HG02970 (cell line): ENCODE measurements at regions not wholly inside any gene's neighbourhood (a gene's known extent, or its start where the extent isn't known, plus 50 kb on each side); places are given as distances from the start of the nearest gene placed in this dataset.
"Not testable (repeated sequence)": the region's sequence is repeated elsewhere in the genome, so short reads cannot be mapped to it uniquely, and the experiment has no call there.

Source experiments
- ATAC-seq: cut with Tn5 transposase; IDR thresholded peaks from one replicate; pipeline ENCODE4 v1.9.1; 2021; ENCODE audit warnings: mild to moderate bottlenecking, moderate library complexity, moderate number of reproducible peaks; ENCODE audit not compliant: unreplicated experiment, low FRiP score

DNA sequence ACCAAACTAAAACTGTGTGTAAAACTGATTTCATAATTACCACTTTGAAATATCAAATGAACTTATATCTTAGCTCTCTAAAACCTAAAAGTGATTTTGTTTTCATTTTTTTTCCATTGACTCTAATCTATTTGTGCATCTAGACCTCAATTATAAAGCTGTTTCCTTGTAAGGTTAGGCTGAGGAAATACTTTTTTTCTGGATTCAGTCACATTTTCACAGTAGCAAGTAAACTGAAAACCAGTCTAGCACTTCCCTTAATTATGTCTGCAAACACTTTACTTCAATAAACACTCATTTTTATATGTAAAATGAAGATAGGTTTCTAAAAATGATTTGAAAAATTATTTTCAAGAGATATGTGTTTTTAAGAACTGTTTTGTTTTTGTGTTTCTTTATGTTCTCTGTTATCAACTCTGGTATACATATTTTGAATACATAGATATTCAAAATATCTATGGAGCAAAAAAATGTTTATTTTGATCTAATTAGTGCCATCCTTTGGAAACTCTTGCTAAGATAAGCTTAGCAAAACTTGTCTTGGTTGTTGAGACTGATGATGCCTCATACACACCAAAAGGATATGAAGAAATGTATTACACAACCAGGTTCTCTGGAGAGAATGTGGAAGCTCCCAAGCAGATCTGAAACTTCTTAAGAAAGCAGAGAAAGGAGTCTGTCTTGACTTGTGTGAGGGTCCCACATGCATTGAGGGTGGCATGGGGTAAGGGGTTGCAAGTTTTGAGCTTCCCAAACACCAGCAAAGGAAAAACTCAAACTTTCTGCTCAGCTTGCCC, 1887.4 kb downstream of the PCDH9 start:
- no peak for ATAC-seq

DNA sequence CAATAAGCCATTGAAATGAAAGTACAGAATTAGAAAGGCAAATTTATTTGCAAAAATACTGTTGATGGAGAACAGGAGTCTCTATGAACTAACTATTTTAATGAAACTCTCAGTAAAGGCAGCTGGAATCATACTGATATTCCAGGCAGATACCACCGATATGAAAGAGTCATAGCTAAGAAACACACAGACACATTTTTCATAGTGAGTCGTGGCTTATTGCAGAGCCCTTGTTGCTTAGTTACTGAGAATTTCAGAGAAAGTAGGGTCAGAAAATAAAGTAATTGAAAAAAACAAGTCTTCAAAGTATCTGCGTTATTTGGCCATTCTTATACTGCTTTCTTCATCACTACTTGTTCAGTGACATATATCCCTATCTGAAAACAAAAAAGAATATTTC, 1890.9 kb downstream of the PCDH9 start:
- no peak for ATAC-seq

DNA sequence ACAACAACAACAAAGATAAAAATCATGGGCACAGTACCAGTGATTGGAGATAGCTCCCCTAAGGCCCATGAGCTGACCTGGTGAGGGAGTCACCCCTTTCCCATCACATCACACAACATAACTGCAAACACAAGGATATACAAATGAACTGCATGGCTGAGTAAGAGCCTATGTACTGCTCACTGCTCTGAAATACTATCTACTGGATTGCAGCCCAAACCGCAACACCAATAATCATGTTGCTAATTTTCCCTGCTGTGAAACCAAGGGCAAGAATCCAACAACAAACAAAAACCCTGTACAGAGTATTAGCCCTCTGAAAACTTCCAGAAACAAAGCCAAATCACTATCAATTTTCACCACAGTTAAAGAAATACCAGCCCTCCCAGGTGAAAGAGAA, 1893.2 kb downstream of the PCDH9 start:
- ATAC-seq = no peak

DNA sequence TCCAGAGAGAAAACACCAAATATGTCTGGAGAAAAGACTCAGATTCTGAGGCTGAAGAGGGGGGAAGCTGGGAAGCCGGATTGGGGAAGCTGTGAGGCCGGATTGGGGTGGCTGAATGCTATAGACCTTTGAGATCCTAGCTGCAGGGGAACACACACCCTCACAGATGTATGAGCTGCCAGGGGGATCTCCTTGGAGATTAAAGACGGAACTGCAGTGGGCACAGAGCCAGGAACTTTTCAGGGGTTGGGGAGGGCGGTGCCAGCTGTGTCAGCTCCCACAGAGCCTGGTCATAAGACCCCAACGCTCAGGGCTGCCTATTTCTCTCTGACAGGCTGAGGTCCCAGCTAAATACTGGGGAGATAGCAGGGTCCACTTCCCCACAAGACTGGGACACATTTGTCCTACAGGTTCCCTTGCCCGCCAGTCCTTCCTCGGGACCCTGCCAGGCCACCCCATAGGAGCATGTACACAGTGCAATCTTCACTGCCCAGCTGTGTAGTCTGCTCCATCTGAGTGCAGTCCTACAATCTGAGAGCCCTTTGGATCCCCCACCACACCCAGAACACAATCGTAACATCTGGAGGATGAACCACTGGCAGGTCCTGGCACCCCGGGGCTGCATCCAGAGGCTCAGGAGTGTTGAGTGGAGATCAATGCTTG, 1893.9 kb downstream of the PCDH9 start:
- ATAC-seq = no peak

DNA sequence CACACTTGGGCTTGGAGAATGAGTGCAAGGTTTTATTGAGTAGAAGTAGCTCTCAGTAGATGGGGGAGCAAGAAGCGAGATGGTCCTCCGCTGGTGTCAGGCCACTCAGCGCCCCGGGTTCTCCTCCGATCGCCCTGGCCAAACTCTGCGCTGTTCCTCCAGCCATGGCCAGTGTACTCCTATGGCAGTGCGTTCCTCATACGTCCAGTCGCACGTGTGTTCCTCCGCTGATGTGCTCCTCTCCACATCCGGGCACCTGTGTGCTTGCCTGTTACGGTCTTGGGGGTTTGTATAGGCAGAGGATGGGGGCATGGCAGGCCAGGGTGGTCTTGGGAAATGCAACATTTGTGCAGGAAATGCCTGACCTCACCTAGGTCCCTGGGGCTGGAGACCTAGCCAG, 1899.4 kb downstream of the PCDH9 start:
- ATAC-seq = no peak

DNA sequence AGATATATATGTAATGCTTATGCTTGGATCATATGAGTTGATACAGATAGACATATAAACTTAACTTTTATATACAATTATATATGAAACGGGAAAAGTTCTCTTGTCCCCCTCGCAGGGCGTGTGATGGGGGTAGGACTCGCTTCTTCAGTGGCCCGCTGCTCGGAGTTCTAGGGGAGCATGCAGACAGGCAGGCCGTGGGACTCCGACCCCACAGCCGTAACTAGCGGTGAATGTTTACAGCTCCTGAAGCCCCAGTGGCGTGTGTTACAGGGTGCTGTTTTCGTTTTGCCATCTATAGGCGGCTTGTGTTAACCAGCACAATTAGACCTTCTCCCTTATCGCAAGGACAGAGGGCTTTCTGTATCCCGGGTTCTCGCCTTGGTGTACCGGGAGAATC, 1899.8 kb downstream of the PCDH9 start:
- no peak for ATAC-seq

DNA sequence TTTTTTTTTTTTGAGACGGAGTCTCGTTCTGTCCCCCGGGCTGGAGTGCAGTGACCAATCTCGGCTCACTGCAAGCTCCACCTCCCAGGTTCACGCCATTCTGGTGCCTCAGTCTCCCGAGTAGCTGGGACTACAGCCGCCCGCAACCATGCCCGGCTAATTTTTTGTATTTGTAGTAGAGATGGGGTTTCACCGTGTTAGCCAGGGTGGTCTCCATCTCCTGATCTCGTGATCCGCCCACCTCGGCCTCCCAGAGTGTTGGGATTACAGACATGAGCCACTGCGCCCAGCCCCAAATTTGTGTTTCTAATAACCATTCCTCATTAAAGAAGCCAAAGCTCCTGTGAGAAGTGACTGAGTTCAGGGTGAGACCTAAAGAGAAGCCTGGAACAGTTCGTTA, 1906.9 kb downstream of the PCDH9 start:
- not testable (repeated sequence) for ATAC-seq

DNA sequence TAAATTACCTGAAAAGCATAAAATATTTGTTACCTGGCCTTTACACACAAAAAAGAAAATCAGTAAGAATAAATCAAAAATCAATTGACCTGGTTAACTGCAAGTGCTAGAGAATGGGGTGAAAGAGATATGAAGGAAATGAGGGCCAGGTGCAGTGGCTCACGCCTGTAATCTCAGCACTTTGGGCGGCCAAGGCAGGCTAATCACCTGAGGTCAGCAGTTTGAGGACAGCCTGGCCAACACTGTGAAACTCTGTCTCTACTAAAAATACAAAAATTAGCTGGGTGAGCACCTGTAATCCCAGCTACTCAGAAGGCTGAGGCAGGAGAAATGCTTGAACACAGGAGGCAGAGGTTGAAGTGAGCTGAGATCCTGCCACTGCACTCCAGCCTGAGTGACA, 1908.7 kb downstream of the PCDH9 start:
- not testable (repeated sequence) for ATAC-seq

DNA sequence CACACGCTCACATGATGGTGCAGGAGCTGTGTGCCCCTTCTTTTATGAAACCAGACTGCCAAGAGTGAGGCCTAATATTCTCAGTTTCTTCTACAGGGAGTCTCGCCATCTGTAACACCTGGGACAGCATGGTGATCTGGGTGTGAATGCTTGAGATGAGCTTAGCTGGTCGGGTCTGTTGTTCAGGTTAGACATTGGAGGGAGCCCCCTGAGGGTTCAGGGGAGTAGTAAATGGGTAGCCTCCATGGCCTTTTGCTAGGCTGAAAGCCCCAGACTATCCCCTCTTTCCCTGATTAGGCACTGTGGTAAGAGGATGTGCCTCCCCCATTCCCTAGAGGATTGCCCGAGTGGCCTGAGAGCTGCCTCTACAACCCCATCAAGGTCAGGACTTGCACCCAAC, 1916.1 kb downstream of the PCDH9 start:
- no peak for ATAC-seq

DNA sequence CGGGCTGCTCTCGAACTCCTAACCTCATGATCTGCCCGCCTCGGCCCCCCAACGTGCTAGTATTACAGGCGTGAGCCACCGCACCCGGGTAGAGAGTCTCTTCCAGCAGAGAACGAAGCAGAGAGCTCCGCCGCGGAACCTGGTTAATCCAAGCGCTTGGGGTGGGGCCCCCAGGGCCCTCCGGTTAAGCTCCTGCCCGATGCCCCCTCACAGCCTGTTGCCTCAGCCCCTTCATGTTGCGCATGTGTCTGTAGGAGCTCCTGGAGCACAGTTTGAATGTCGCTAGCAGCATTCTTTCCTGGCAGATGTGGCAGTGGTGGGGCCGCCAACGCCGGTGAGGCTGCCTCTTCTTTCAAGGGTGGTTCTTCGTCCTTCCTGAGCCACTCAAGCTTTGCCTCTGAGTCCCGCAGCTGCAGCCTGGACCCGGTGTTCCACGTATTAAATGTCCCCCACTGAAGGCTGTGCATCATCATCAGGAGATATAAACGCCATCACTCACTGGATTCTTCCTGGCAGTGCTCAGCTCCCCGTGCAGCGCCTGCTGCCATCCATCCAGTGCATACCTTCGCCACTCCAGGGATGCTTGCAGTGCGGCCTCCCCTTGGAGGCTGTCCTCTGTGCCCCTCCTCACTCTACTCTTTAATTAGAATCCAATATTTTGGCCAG, 1919.3 kb downstream of the PCDH9 start:
- no peak for ATAC-seq

DNA sequence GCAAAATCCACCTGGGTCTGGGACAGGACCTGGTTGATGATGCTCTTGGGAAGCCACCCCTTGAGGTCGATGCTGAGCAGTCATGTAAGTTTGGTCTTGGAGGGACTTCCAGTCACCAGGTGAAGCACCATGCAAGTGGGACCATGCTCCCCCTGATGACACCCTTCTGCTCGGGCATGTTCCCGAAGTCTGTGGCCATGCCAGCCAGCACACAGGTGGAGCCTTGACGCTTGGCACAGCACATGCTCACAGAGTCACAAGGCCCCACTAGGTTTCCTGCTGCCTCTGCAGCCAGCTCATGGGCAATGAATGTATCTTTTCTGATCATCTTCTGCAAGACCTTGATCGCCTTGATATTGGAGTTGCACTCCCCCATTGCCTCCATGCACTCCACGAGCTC, 1920.2 kb downstream of the PCDH9 start:
- ATAC-seq = no peak

DNA sequence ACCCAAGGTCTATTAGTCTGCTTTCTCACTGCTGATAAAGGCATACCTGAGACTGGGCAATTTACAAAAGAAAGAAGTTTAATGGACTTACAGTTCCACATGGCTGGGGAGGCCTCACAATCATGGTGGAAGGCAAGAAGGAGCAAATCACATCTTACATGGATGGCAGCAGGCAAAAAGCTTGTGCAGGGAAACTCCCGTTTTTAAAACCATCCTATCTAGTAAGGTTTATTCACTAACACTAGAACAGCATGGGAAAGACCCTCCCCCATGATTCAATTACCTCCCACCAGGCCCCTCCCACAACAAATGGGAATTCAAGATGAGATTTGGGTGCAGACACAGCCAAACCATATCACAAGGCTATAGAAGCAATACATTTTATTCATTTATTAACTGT, 1921.4 kb downstream of the PCDH9 start:
- not testable (repeated sequence) for ATAC-seq

DNA sequence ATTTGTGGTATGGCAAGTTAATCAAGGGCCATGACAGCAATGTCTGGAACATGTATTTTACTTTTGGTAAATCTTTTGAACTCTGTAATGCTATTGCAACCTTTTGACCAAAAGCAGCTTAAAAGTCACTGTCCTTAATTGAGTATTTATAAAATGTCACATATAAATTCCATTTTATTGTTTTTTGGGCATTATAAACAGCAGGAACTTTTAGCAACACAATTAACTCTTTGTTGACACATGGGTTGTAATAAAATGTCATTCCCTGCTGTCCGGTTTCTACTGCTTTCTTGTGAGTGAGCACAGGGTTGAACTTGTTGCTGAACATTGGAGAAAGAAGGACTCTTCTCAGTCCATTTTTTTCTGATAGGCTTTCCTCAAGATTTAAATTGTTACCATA, 1923.1 kb downstream of the PCDH9 start:
- ATAC-seq = no peak

DNA sequence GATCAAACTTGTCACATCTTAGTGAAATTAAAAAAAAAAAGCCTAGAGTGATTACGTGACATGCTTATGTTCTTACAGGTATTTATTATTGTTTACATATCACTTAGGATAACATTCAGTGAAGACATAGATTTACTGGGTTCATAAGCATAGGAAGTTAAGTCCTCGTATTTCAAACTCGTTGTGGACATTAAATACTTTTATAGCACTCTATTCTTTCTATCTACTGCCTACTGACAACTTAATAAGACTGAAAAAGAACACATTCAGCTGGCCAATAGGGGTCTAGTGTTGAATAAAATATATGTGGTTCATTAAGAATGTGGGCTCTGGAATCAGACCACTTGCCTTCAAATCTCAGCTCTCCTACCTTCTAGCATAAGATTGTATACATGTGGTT, 1927.4 kb downstream of the PCDH9 start:
- ATAC-seq = no peak

DNA sequence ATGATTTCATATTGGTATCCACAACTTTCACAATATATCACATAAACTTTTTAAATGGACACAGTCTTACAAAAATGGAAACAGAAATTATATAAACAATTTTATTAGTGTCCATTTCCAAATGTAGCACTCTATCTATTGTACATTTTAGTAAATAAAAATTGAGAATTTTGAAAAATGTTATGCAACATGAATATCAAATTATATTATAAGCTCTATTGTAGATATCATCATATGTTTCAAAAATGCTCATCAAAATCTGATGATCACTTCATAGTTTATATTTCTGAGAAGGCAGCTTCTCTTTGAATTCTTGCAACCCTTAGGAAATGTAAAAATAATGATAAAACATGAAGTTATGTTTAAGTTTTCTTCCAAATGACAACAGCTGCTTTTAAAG, 1928.6 kb downstream of the PCDH9 start:
- no peak for ATAC-seq

DNA sequence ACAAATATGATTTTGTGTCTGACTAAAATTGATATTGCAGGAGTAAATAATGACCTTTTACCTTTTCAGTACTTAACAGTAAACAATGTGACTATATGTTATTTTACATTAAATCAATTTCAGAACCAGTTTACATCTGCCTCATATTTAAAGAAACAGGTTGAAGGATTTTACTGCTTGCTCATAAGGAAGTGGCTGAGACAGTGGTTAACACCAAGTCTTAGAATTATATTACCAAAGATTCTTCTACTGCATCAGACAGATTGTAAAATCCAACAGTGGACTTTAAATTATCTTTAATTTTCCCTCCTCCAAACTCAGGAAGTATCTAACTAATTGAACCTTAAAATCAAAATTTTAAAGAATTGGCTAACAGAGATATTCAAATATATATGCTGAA, 1929.9 kb downstream of the PCDH9 start:
- ATAC-seq = no peak

DNA sequence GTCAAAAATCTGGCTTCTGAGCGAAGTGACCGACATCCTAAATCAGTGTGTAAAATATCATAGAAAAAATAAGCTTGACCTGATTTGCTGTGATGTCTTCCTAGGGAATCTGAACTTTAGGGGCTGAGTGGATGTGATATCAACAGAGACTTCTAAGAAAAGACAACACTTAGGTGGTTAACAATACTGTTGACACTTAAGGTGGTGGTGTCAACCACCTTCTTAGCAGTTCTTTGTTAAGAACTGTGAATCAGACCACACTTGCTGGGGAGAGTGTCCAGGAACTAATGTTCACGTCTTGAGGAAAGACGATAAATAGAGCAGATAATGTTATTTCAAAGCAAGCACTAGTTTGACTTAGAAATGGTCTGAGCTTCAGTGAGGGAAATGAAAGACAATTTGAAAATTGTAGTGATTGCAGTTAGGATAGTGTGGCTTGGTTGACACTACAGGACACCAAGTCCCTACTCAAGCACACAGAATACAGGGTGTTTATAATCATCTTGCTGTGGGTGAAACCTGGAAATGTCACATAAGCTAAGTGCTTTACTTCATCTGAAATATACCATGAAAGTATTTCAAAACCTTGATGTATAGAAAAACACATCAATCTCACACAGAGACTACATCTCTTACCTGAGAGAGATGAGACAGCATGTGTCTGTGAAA, 1936.5 kb downstream of the PCDH9 start:
- ATAC-seq = no peak

DNA sequence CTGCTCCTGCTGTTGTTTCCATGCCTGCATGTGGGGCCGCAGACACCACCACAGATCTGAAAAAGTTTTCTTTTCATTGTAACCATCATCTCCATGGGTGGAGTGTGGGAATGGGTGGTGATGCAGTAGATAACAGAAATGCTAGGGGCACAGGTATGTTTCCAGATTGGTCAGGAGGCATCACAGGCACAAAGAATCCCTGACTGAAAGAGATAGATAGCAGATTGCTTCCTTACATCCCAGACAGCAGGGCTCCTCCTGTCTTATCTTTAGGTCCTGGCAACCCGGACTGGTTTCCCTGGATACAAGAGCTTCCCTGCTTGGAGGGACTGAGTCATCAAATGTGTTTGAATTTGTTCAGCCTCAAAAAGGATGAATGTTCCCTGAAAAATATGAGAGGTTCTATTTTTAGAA, 1937.6 kb downstream of the PCDH9 start:
- ATAC-seq = no peak

DNA sequence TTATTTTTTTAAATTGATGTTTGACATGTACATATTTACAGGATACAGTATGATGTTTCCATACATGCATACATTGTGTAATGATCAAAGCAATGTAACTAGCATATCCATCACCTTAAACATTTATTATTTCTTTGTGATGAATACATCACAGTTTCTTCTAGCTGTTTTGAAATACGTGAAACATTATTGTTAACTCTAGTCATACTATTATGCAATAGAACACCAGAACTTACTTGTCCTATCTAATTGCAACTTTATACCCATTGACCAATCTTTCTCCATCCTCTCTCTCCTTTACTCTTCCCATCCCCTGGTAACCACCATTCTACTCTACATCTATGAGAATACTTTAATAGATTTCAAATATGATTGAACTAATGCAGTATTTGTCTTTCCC, 1942.7 kb downstream of the PCDH9 start:
- no peak for ATAC-seq

DNA sequence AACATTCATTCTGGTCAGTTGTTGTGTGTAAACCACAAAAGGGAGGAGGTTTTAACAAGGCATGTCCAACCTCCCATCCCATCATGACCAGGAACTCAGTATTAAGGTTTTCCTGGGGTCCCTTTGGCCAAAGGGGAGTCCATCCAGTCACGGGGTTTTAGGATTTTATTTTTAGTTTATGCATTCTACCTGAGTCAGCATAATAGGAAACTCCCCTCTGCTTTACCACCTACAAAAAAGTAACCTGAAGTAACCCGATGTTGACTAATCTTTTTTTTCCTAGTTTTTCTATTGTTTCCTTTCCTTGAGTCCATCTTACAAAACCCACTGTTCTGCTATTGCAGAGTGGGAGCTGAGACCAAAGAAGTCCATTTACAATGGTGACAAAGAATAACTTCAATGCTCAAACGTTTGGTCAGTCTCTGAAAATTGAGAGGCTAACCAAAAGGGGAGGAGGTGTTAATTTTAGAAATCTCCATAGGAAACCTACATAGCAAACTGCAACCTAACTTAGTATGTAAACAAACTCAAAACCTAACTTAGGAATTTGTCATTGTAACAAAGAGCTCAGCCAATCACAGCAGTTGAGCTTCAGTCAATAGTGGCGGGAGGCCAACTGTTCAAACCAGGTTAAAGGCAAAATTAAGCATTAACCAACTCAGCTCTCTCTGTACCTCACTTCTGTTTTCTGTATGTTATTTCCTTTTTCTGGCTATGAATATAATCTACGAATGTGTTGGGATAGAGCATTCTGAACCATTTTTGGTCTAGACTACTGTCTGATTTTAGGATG, 1954.1 kb downstream of the PCDH9 start:
- no peak for ATAC-seq
